Stomach (tissue), 8 donors: ENCODE measurements at regions not wholly inside any gene's neighbourhood (a gene's known extent, or its start where the extent isn't known, plus 50 kb on each side); places are given as distances from the start of the nearest gene placed in this dataset.
A peak's percentile ranks its signal among the peaks of the same experiment; 100 is the strongest.

ENCODE experiments used
- DNase-seq, 2 donors: peaks; one replicate each; pipeline versions ENCODE4 v3.0.0 to v3.0.0-alpha.2; 2013 to 2019
- H3K27ac ChIP-seq, 5 donors: fragments of 200-600 bp in 4 of 5; sonication (generic) in 4 of 5; one replicate each; pipeline ENCODE4 v1.5.1; 2013 to 2019; ENCODE audit warnings: mild to moderate bottlenecking in 1 of 5, moderate library complexity in 1 of 5
- H3K27me3 ChIP-seq, 3 donors: fragments of 200-600 bp; sonication (generic); one replicate each; pipeline ENCODE4 v1.5.1; 2017 to 2019; ENCODE audit warnings: mixed run types in 1 of 3
- H3K36me3 ChIP-seq, 4 donors: fragments of 200-600 bp; sonication (generic); 1 replicate in 3 of 4; 2 replicates in 1 of 4; pipeline ENCODE4 v1.5.1; 2016 to 2019
- H3K4me1 ChIP-seq, 4 donors: fragments of 200-600 bp; sonication (generic); one replicate each; pipeline ENCODE4 v1.5.1; 2016 to 2019
- H3K4me3 ChIP-seq, 4 donors: fragments of 200-600 bp; sonication (generic) in 3 of 4; one replicate each; pipeline ENCODE4 v1.5.1; 2016 to 2019; ENCODE audit warnings: mild to moderate bottlenecking in 1 of 4
- H3K9me3 ChIP-seq, 4 donors: fragments of 200-600 bp; sonication (generic); one replicate each; pipeline ENCODE4 v1.5.1; 2016 to 2019
- EP300 ChIP-seq: sonication (generic); formaldehyde crosslinking; IDR thresholded peaks from one replicate; pipeline ENCODE4 v1.6.1; 2017; ENCODE audit warnings: antibody characterized with exemption
- POLR2A ChIP-seq, 4 donors: fragments of 450-650 bp; IDR thresholded peaks; one replicate each; pipeline ENCODE4 v1.6.1; 2016; ENCODE audit warnings: antibody characterized with exemption in 4 of 4, control low read depth in 2 of 4, mild to moderate bottlenecking in 1 of 4, moderate library complexity in 1 of 4
- POLR2AphosphoS5 ChIP-seq, 3 donors: sonication (generic); formaldehyde crosslinking; IDR thresholded peaks; one replicate each; pipeline ENCODE4 v1.6.1; 2016; ENCODE audit warnings: antibody characterized with exemption in 3 of 3
- WGBS, 5 donors: extraction: QIAGEN DNeasy Blood & Tissue Kit in 3 of 5; methylation state at CpG; one replicate each; pipeline versions ENCODE4 v1.1.5 to v1.1.7; 2013 to 2018; 5-methylcytosine and 5-hydroxymethylcytosine counted together
- intact Hi-C: fragments of 100-400 bp; cut with DNase I; formaldehyde crosslinking; loops from one replicate; pipeline ENCODE4 v1.15.1; 2023; ENCODE audit warnings: low total_unique reads
- TF ChIP-seq, protein P1 (sequence below), 7 experiments: fragments of 450-650 bp in 4 of 7; fragments of 200-600 bp in 3 of 7; sonication (generic) in 3 of 7; IDR thresholded peaks; one replicate each; pipeline ENCODE4 v1.5.1; 2016 to 2019; ENCODE audit warnings: antibody characterized with exemption in 7 of 7, control low read depth in 2 of 7, mild to moderate bottlenecking in 1 of 7
- donor health status: healthy with polysubstance abuse.
- donor health status: Bipolar disorder and iron deficiency.
- donor health status: healthy.

DNA sequence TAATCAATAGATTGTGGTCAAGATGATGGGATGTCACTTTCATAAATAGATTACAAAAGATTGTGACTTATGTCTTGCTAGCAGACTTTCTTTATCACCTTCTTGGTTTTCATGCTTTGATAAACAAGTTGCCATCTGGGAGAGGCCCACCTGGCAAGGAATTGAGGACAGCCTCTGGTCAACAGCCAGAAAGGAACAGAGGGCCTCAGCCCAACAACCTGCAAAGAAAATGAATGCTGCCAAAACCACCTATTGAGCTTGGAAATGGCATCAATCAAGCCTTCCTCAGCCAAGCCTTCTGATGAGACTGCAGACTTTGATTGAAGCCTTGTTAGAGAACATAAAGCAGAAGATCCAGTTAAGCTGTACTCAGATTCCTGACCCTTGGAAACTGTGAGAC, 288.6 kb downstream of the SPRY2 start:
- intact Hi-C loops, result no loop called here
- TF ChIP-seq, protein P1, sequence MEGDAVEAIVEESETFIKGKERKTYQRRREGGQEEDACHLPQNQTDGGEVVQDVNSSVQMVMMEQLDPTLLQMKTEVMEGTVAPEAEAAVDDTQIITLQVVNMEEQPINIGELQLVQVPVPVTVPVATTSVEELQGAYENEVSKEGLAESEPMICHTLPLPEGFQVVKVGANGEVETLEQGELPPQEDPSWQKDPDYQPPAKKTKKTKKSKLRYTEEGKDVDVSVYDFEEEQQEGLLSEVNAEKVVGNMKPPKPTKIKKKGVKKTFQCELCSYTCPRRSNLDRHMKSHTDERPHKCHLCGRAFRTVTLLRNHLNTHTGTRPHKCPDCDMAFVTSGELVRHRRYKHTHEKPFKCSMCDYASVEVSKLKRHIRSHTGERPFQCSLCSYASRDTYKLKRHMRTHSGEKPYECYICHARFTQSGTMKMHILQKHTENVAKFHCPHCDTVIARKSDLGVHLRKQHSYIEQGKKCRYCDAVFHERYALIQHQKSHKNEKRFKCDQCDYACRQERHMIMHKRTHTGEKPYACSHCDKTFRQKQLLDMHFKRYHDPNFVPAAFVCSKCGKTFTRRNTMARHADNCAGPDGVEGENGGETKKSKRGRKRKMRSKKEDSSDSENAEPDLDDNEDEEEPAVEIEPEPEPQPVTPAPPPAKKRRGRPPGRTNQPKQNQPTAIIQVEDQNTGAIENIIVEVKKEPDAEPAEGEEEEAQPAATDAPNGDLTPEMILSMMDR (IDR thresholded peaks at IDR 0.05), result no peak
- TF ChIP-seq POLR2A (IDR thresholded peaks at IDR 0.05), result no peak
- TF ChIP-seq POLR2AphosphoS5 (IDR thresholded peaks at IDR 0.05), result no peak
- TF ChIP-seq EP300, result no peak

DNA sequence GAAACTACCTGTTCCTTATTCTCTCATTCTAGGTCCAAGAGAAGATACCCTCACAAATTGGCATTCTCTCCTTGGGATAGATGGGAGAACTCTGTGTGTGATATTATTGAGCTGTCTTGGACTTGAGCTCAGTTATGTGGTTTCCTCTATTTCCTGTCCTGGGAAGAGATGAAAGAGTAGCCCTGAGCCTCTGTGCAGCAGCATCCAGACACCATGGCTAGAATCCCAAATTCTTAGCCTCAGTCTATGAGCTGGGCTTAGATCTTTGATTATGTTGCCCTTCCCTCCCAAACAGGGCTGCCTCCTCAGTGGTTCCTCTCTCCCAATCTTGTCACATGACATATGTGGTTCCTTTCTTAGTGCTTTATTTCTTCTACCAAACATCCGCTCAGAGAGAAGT, 290.7 kb downstream of the SPRY2 start:
- no peak overlapping the region for H3K4me3 ChIP-seq
- H3K36me3 ChIP-seq, result no peaks in the 10 kb centered on the region
- intact Hi-C loops, result no loop called here
- peaks cover 0 to 31% (median 17%) of the 10 kb centered on the region in 4 donors for H3K4me1 ChIP-seq
- no peaks in the 10 kb centered on the region for H3K9me3 ChIP-seq
- DNase-seq, result no peak
- TF ChIP-seq POLR2A (IDR thresholded peaks at IDR 0.05) (no peak), EP300 (no peak), POLR2AphosphoS5 (IDR thresholded peaks at IDR 0.05) (no peak)
- TF ChIP-seq, protein P1 (IDR thresholded peaks at IDR 0.05), result no peak
- no peak overlapping the region for H3K27ac ChIP-seq
- WGBS, 5 donors, result 88 to 98% (median 89%) methylated on average over 1 of the region's 1 CpG
- no peaks in the 10 kb centered on the region for H3K27me3 ChIP-seq

More for the DNA sequence above, 288.6 kb downstream of the SPRY2 start:
- H3K36me3 ChIP-seq, result no peaks in the 10 kb centered on the region
- DNase-seq, result no peak
- no peak overlapping the region for H3K4me3 ChIP-seq
- H3K9me3 ChIP-seq, result no peaks in the 10 kb centered on the region
- H3K27me3 ChIP-seq, result no peaks in the 10 kb centered on the region
- H3K4me1 ChIP-seq, result peaks cover 0 to 28% (median 15%) of the 10 kb centered on the region in 4 donors
- no peak overlapping the region for H3K27ac ChIP-seq

DNA sequence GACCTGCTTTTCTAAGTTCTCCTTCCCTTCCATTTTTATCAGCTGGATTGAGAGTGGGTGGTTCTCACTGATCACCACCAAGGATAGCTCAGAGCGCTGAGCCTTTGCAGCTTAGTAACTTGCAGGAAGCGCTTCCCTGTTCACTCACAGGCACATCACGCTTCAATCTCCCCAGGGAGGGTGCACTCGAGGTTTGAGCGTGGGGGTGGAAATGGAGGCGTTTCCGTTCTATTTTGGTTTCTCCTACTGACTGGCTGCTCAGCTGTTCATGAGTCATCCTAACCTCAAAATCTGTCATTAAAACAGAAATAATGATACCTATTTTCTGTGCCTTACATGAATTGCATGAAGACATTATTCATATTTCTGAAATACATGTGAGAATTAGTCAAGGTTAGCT, 292.1 kb downstream of the SPRY2 start:
- TF ChIP-seq, protein P1 (IDR thresholded peaks at IDR 0.05), result no peak
- TF ChIP-seq POLR2AphosphoS5 (IDR thresholded peaks at IDR 0.05), result peak in 1 of 3 donors; percentile 63
- no peaks in the 10 kb centered on the region for H3K27me3 ChIP-seq
- peaks cover 0 to 31% (median 17%) of the 10 kb centered on the region in 4 donors for H3K4me1 ChIP-seq
- no peaks in the 10 kb centered on the region for H3K36me3 ChIP-seq
- peak overlapping the region in 2 of 5 donors; percentile 20 to 24 for H3K27ac ChIP-seq
- no peaks in the 10 kb centered on the region for H3K9me3 ChIP-seq
- DNase-seq, result peak; percentile 33 to 84
- intact Hi-C loops, result no loop called here
- no peak overlapping the region for H3K4me3 ChIP-seq
- 18 to 28% (median 21%) methylated on average over 7 of the region's 7 CpGs for WGBS, 5 donors

DNA sequence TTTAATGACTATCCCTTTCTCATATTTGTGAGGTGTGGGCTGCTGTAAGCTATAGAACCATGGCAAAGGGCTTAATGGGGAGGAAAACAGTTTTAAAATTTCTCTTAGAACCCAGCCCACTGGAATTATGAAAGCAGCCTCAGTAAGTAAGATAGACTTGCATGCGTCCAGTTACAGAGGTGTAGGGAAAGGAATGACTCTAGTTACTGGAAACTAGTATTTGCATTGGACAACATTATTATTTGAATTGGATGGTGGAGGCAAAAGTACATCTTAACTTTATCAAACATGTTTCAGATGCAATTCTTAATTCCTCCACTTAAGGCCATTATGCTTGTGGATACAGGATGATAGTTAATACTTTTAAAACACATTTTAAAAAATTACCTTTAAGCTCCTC, 292.9 kb downstream of the SPRY2 start:
- intact Hi-C loops, result no loop called here
- WGBS, 5 donors, result 35 to 68% (median 48%) methylated on average over 1 of the region's 1 CpG
- DNase-seq, result no peak
- no peaks in the 10 kb centered on the region for H3K9me3 ChIP-seq
- H3K4me3 ChIP-seq, result no peak overlapping the region
- peaks cover 0 to 31% (median 17%) of the 10 kb centered on the region in 4 donors for H3K4me1 ChIP-seq
- H3K27me3 ChIP-seq, result no peaks in the 10 kb centered on the region
- no peaks in the 10 kb centered on the region for H3K36me3 ChIP-seq
- TF ChIP-seq POLR2AphosphoS5 (IDR thresholded peaks at IDR 0.05), result no peak
- TF ChIP-seq, protein P1 (IDR thresholded peaks at IDR 0.05), result no peak
- TF ChIP-seq POLR2A (IDR thresholded peaks at IDR 0.05), result no peak
- no peak for TF ChIP-seq EP300
- peak overlapping the region in 2 of 5 donors; percentile 23 to 41 for H3K27ac ChIP-seq
